BLaER1 treated with 17β-estradiol and CSF1 and Interleukin-3, amounts not matched to agents 10 nM and 100 nM (cell line): ENCODE measurements at regions not wholly inside any gene's neighbourhood (a gene's known extent, or its start where the extent isn't known, plus 50 kb on each side); places are given as distances from the start of the nearest gene placed in this dataset.
"Not testable (repeated sequence)": the region's sequence is repeated elsewhere in the genome, so short reads cannot be mapped to it uniquely, and the experiment has no call there.

Source experiments
- H3K27ac ChIP-seq, 11 experiments: shearing (Covaris generic); formaldehyde crosslinking; 2 replicates each; pipeline ENCODE4 v1.8.1; 2022
- H3K27me3 ChIP-seq, 11 experiments: shearing (Covaris generic); formaldehyde crosslinking; 2 replicates each; pipeline ENCODE4 v1.8.1; 2022
- H3K36me3 ChIP-seq, 11 experiments: shearing (Covaris generic); formaldehyde crosslinking; 2 replicates each; pipeline ENCODE4 v1.8.1; 2022
- H3K4me1 ChIP-seq, 10 experiments: shearing (Covaris generic); formaldehyde crosslinking; 2 replicates each; pipeline ENCODE4 v1.8.1; 2022
- H3K4me2 ChIP-seq, 11 experiments: shearing (Covaris generic); formaldehyde crosslinking; 2 replicates each; pipeline ENCODE4 v1.8.1; 2022
- H3K4me3 ChIP-seq, 10 experiments: shearing (Covaris generic); formaldehyde crosslinking; 2 replicates each; pipeline ENCODE4 v1.8.1; 2022
- H3K9ac ChIP-seq, 11 experiments: shearing (Covaris generic); formaldehyde crosslinking; 2 replicates each; pipeline ENCODE4 v1.8.1; 2022
- H3K9me3 ChIP-seq, 11 experiments: shearing (Covaris generic); formaldehyde crosslinking; replicated peaks in 1 of 11; 2 replicates each; pipeline ENCODE4 v1.8.1; 2022
- H4K20me1 ChIP-seq, 11 experiments: shearing (Covaris generic); formaldehyde crosslinking; 2 replicates each; pipeline ENCODE4 v1.8.1; 2022
- Cebpa-rat ChIP-seq, 11 experiments: shearing (Covaris generic); IDR thresholded peaks; 2 replicates each; pipeline ENCODE4 v1.8.1; 2022

- H3K9ac ChIP-seq, H3K36me3 ChIP-seq, H3K27me3 ChIP-seq, H3K4me3 ChIP-seq, H4K20me1 ChIP-seq, H3K9me3 ChIP-seq: not testable (repeated sequence)
- peaks cover 35 to 76% (median 65%) of the 10 kb centered on the region in 10 experiments for H3K4me1 ChIP-seq
- peak overlapping the region in 1 of 11 experiments; percentile 68; a peak in 1 of 22 replicates for H3K27ac ChIP-seq
- peak overlapping the region in 9 of 11 experiments; percentile 49 to 91 (median 81); a peak in 13 of 22 replicates for H3K4me2 ChIP-seq
Measured at GRCh38 chr10:46095943-46096342, 49.9 kb upstream of the MSMB start.

GRCh38 chr10:46096446-46096845 lies 50.4 kb upstream of the MSMB start:
- Histone ChIP-seq H3K4me2 (peak overlapping the region; percentile 49 to 91 (median 82)), H3K4me1 (peaks cover 32 to 71% (median 60%) of the 10 kb centered on the region in 10 experiments), H3K9me3 (no peaks in the 10 kb centered on the region), H3K27ac (peak overlapping the region in 9 of 11 experiments; percentile 43 to 75 (median 68); a peak in 17 of 22 replicates), H3K9ac (peak overlapping the region in 3 of 11 experiments; percentile 53 to 66 (median 65); a peak in 7 of 22 replicates), H3K36me3 (no peaks in the 10 kb centered on the region), H3K27me3 (no peaks in the 10 kb centered on the region), H4K20me1 (no peaks in the 10 kb centered on the region), H3K4me3 (0 out of 20 replicates have a peak overlapping the region, but pooled peaks of 1 of the 10 experiments have one; percentile 16)
- no peak for TF ChIP-seq Cebpa-rat (IDR thresholded peaks at IDR 0.05)

- H4K20me1 ChIP-seq: no peaks in the 10 kb centered on the region
- 0 out of 20 replicates have a peak overlapping the region, but pooled peaks of 1 of the 10 experiments have one; percentile 16 for H3K4me3 ChIP-seq
- no peaks in the 10 kb centered on the region for H3K9me3 ChIP-seq
- peaks cover 26 to 65% (median 54%) of the 10 kb centered on the region in 10 experiments for H3K4me1 ChIP-seq
- peak overlapping the region in 7 of 11 experiments; percentile 25 to 66 (median 57); a peak in 13 of 22 replicates for H3K9ac ChIP-seq
- TF ChIP-seq Cebpa-rat (IDR thresholded peaks at IDR 0.05): no peak
- no peaks in the 10 kb centered on the region for H3K27me3 ChIP-seq
- H3K27ac ChIP-seq: peak overlapping the region in 9 of 11 experiments; percentile 43 to 75 (median 68); a peak in 18 of 22 replicates
- H3K4me2 ChIP-seq: peak overlapping the region; percentile 49 to 91 (median 82)
- H3K36me3 ChIP-seq: no peaks in the 10 kb centered on the region
Measured at GRCh38 chr10:46096909-46097575, 51.0 kb upstream of the MSMB start.

GRCh38 chr10:46097576-46098317 lies 51.7 kb upstream of the MSMB start:
- H3K4me3 ChIP-seq: no peak overlapping the region
- H3K9ac ChIP-seq: peak overlapping the region in 6 of 11 experiments; percentile 25 to 66 (median 58); a peak in 10 of 22 replicates
- no peaks in the 10 kb centered on the region for H3K36me3 ChIP-seq
- H3K9me3 ChIP-seq: no peaks in the 10 kb centered on the region
- TF ChIP-seq Cebpa-rat (IDR thresholded peaks at IDR 0.05): no peak
- peaks cover 19 to 58% (median 47%) of the 10 kb centered on the region in 10 experiments for H3K4me1 ChIP-seq
- H3K4me2 ChIP-seq: peak overlapping the region; percentile 49 to 91 (median 82)
- H4K20me1 ChIP-seq: no peaks in the 10 kb centered on the region
- H3K27me3 ChIP-seq: no peaks in the 10 kb centered on the region
- peak overlapping the region in 8 of 11 experiments; percentile 43 to 75 (median 69); a peak in 15 of 22 replicates for H3K27ac ChIP-seq

GRCh38 chr10:46098386-46098785 lies 52.3 kb upstream of the MSMB start:
- no peaks in the 10 kb centered on the region for H3K9me3 ChIP-seq
- H4K20me1 ChIP-seq: no peaks in the 10 kb centered on the region
- no peaks in the 10 kb centered on the region for H3K36me3 ChIP-seq
- H3K27ac ChIP-seq: peak overlapping the region in 5 of 11 experiments; percentile 68 to 75 (median 73); a peak in 8 of 22 replicates
- no peak overlapping the region for H3K9ac ChIP-seq
- TF ChIP-seq Cebpa-rat (IDR thresholded peaks at IDR 0.05): no peak
- peaks cover 15 to 51% (median 41%) of the 10 kb centered on the region in 10 experiments for H3K4me1 ChIP-seq
- no peaks in the 10 kb centered on the region for H3K27me3 ChIP-seq
- H3K4me3 ChIP-seq: no peak overlapping the region
- peak overlapping the region in 4 of 11 experiments; percentile 77 to 91 (median 85); a peak in 6 of 22 replicates for H3K4me2 ChIP-seq

GRCh38 chr10:46098925-46099324 lies 52.9 kb upstream of the MSMB start:
- H3K4me1 ChIP-seq: peaks cover 15 to 46% (median 36%) of the 10 kb centered on the region in 10 experiments
- H3K4me3 ChIP-seq, H3K9me3 ChIP-seq, H3K9ac ChIP-seq, H4K20me1 ChIP-seq, H3K27me3 ChIP-seq, H3K4me2 ChIP-seq, H3K36me3 ChIP-seq: not testable (repeated sequence)
- H3K27ac ChIP-seq: 0 out of 22 replicates have a peak overlapping the region, but pooled peaks of 1 of the 11 experiments have one; percentile 74

GRCh38 chr10:46104071-46104585 lies 58.1 kb upstream of the MSMB start:
- H3K36me3 ChIP-seq: no peaks in the 10 kb centered on the region
- H3K27me3 ChIP-seq: peaks cover 13 to 33% (median 27%) of the 10 kb centered on the region in 11 experiments
- H3K9me3 ChIP-seq: no peaks in the 10 kb centered on the region
- TF ChIP-seq Cebpa-rat (IDR thresholded peaks at IDR 0.05): no peak
- no peak overlapping the region for H3K4me3 ChIP-seq
- no peak overlapping the region for H3K27ac ChIP-seq
- no peak overlapping the region for H3K4me2 ChIP-seq
- no peak overlapping the region for H3K9ac ChIP-seq
- peaks cover 0 to 14% (median 6%) of the 10 kb centered on the region in 10 experiments; a peak in 12 of 20 replicates for H3K4me1 ChIP-seq
- no peaks in the 10 kb centered on the region for H4K20me1 ChIP-seq

GRCh38 chr10:46105416-46105815 lies 59.3 kb upstream of the MSMB start:
- Histone ChIP-seq H3K4me1 (peaks cover 0 to 14% (median 6%) of the 10 kb centered on the region in 10 experiments; a peak in 12 of 20 replicates), H3K4me3 (peak overlapping the region in 2 of 10 experiments; percentile 64 to 74; a peak in 2 of 20 replicates), H3K27me3 (peaks cover 13 to 33% (median 27%) of the 10 kb centered on the region in 11 experiments), H3K4me2 (peak overlapping the region in 6 of 11 experiments; percentile 66 to 91 (median 80); a peak in 10 of 22 replicates)
- H3K36me3 ChIP-seq, H3K9ac ChIP-seq, H4K20me1 ChIP-seq, H3K9me3 ChIP-seq, H3K27ac ChIP-seq: not testable (repeated sequence)

- Histone ChIP-seq H3K4me2 (peak overlapping the region; percentile 66 to 96 (median 89)), H3K9ac (peak overlapping the region; percentile 60 to 78 (median 73); a peak in 21 of 22 replicates)
Measured at GRCh38 chr10:46105856-46106409, 59.9 kb upstream of the MSMB start.

More at GRCh38 chr10:46105856-46106409, 59.9 kb upstream of the MSMB start:
- Histone ChIP-seq H3K27me3 (peaks cover 13 to 33% (median 27%) of the 10 kb centered on the region in 11 experiments), H3K4me3 (peak overlapping the region; percentile 55 to 74 (median 64)), H3K27ac (peak overlapping the region in 7 of 11 experiments; percentile 22 to 71 (median 49); a peak in 11 of 22 replicates), H3K4me1 (peaks cover 0 to 14% (median 6%) of the 10 kb centered on the region in 10 experiments; a peak in 12 of 20 replicates)
- H4K20me1 ChIP-seq, H3K36me3 ChIP-seq, H3K9me3 ChIP-seq: not testable (repeated sequence)
